Left ventricle myocardium inferior (tissue), 1 donor: ENCODE measurements at regions not wholly inside any gene's neighbourhood (a gene's known extent, or its start where the extent isn't known, plus 50 kb on each side); places are given as distances from the start of the nearest gene placed in this dataset.

ENCODE experiments used
- DNase-seq: peaks from one replicate; pipeline ENCODE4 v3.0.0-alpha.2; 2020
- H3K27ac ChIP-seq: fragments of 200-600 bp; replicated peaks from 2 replicates; pipeline ENCODE4 v1.8.0; 2021
- H3K27me3 ChIP-seq: fragments of 200-600 bp; 2 replicates; pipeline ENCODE4 v1.8.0; 2021; ENCODE audit warnings: low read depth
- H3K36me3 ChIP-seq: fragments of 200-600 bp; 2 replicates; pipeline ENCODE4 v1.8.0; 2021
- H3K4me1 ChIP-seq: fragments of 200-600 bp; 2 replicates; pipeline ENCODE4 v1.8.0; 2021
- H3K4me3 ChIP-seq: fragments of 200-600 bp; 2 replicates; pipeline ENCODE4 v1.8.0; 2021; ENCODE audit warnings: mild to moderate bottlenecking, moderate library complexity
- H3K9me3 ChIP-seq: fragments of 200-600 bp; replicated peaks from 2 replicates; pipeline ENCODE4 v1.8.0; 2021
- intact Hi-C: fragments of 100-400 bp; cut with micrococcal nuclease; formaldehyde crosslinking; loops from one replicate; pipeline ENCODE4 v1.11.0; 2022
- TF ChIP-seq, protein P1 (sequence below): fragments of 200-600 bp; IDR thresholded peaks from 2 replicates; pipeline ENCODE4 v1.8.0; 2021; ENCODE audit warnings: antibody characterized with exemption, mild to moderate bottlenecking, borderline replicate concordance
- donor health status: DM: no; HTN: yes; CAD: no; lungs with severe emphysema.

DNA sequence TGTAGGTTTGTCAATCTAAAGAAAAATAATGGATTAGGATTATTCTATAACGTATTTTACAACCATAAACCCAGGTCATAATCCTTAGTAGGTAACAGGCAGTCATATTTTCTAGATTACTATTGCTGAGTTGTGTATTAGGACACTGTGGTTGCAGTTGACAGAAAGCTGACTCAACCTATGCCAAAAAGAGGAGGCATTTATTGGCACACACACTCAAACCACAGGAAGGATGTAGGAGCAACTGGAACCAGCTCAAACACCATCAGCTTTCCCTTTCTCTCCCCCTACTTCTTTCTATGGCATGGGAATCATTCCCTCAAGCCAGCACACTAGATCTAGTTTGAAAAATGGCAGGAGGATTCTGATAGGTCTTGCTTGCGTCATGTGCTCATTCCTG lies 136.4 kb upstream of the FAM9C start:
- Histone ChIP-seq H3K4me1 (no peaks in the 10 kb centered on the region), H3K9me3 (peaks cover 3% of the 10 kb centered on the region), H3K27me3 (no peaks in the 10 kb centered on the region), H3K27ac (no peak overlapping the region), H3K36me3 (no peaks in the 10 kb centered on the region), H3K4me3 (no peak overlapping the region)
- intact Hi-C loops, result no loop called here
- no peak for DNase-seq
- TF ChIP-seq, protein P1, sequence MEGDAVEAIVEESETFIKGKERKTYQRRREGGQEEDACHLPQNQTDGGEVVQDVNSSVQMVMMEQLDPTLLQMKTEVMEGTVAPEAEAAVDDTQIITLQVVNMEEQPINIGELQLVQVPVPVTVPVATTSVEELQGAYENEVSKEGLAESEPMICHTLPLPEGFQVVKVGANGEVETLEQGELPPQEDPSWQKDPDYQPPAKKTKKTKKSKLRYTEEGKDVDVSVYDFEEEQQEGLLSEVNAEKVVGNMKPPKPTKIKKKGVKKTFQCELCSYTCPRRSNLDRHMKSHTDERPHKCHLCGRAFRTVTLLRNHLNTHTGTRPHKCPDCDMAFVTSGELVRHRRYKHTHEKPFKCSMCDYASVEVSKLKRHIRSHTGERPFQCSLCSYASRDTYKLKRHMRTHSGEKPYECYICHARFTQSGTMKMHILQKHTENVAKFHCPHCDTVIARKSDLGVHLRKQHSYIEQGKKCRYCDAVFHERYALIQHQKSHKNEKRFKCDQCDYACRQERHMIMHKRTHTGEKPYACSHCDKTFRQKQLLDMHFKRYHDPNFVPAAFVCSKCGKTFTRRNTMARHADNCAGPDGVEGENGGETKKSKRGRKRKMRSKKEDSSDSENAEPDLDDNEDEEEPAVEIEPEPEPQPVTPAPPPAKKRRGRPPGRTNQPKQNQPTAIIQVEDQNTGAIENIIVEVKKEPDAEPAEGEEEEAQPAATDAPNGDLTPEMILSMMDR, result no peak

DNA sequence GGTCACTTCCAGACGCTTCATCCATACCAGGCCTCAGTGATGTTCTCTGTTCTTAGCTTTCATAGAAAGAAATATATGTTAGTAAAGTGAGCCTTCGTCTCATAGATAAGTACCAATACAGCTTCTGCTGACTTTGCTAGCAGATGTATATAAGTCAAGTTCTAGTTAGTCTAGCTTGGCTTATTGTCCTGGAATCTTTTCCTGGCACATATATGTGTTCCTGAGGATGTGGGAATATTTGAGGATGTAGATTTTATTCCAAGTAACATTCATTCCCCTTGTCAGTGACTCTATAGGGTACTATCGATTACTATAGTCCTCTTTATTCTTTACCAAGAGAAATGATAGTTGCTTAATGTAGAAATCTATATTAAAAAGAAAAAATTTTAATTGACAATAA lies 135.2 kb upstream of the FAM9C start:
- intact Hi-C loops, result no loop called here

DNA sequence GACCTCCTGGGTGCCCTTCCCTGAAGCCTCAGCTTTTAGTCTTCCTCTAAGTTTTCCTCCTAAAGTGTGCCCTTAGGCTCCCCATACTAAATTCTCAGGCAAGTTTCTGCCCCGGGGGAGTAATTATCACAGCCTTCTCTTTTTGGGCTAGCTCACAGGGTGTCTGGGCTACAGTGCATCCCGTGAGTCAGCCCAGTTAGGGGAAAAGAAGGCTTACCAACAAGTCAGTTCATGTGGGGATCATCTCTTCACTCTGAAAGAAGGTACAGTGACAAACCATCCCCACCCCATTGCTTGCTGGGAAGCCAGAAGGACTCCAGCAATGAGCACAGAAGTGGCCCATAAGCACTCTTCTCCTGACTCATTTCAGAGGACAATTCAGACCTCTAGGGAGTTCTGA lies 134.7 kb upstream of the FAM9C start:
- H3K4me3 ChIP-seq, result no peak overlapping the region
- H3K27me3 ChIP-seq, result no peaks in the 10 kb centered on the region
- H3K4me1 ChIP-seq, result no peaks in the 10 kb centered on the region
- DNase-seq, result no peak
- H3K27ac ChIP-seq, result no peak overlapping the region
- TF ChIP-seq, protein P1, result no peak
- intact Hi-C loops, result no loop called here
- H3K9me3 ChIP-seq, result no peaks in the 10 kb centered on the region
- no peaks in the 10 kb centered on the region for H3K36me3 ChIP-seq

More for the DNA sequence above, 135.2 kb upstream of the FAM9C start:
- Histone ChIP-seq H3K27ac (no peak overlapping the region), H3K4me3 (no peak overlapping the region), H3K27me3 (no peaks in the 10 kb centered on the region), H3K36me3 (no peaks in the 10 kb centered on the region), H3K9me3 (peaks cover 3% of the 10 kb centered on the region), H3K4me1 (no peaks in the 10 kb centered on the region)
- TF ChIP-seq, protein P1, result no peak
- DNase-seq, result no peak

DNA sequence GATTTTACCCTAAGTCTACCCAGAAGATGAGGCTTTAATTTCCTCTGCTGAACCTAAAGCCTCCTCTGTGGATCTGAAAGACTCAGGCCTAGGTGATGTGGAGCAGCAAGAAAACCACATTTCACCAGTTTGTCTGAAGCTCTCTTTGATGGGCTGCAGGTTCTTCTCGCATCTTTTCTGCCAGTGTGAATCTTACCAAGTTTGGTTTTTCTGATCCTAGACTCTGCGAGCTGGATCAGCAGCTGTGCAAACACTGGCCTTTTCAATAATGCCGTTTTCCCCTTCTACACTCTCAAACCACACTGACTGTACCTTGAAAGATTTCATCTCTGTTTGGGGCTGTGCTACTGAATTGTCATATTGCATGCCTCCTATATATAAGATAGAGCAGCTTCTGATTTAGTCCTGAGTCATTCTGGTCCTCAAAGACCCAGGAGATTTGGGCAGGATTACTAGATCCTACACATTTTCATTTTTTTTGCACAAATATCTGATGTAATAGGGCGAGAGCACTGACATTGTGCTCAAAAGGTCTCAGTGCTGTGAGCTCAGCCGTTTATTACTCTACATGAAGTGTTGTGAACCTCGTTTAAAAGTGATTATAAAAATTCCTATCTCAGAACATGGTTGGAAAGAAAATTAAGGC lies 133.6 kb upstream of the FAM9C start:
- no peaks in the 10 kb centered on the region for H3K4me1 ChIP-seq
- no peak for DNase-seq
- no peaks in the 10 kb centered on the region for H3K9me3 ChIP-seq
- TF ChIP-seq, protein P1, result no peak
- no peaks in the 10 kb centered on the region for H3K27me3 ChIP-seq
- H3K27ac ChIP-seq, result no peak overlapping the region
- no peaks in the 10 kb centered on the region for H3K36me3 ChIP-seq
- no peak overlapping the region for H3K4me3 ChIP-seq
- intact Hi-C loops, result no loop called here

DNA sequence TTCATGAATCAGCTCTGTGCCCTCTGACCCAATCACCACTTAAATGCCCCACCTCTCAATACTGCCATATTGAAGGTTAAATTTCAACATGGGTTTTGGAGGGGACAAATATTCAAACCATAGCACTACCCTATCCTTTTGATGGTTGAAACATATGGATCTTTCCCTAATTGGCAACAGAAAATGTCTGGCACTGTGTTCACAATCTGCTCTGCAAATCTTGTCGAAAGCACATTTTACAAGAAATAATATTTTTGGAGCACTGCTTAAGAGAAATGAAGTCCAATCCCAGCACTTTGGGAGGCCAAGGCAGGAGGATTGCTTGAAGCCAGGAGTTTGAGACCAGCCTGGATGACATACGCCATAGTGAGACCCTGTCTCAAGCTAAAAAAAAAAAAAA lies 130.6 kb upstream of the FAM9C start:
- H3K4me1 ChIP-seq, result no peaks in the 10 kb centered on the region
- TF ChIP-seq, protein P1, result no peak
- no peaks in the 10 kb centered on the region for H3K9me3 ChIP-seq
- no peak for DNase-seq
- no peaks in the 10 kb centered on the region for H3K36me3 ChIP-seq
- intact Hi-C loops, result no loop called here
- H3K27ac ChIP-seq, result no peak overlapping the region
- no peak overlapping the region for H3K4me3 ChIP-seq
- H3K27me3 ChIP-seq, result no peaks in the 10 kb centered on the region
